ENCODE measurements at regions not wholly inside any gene's neighbourhood (a gene's known extent, or its start where the extent isn't known, plus 50 kb on each side); places are given as distances from the start of the nearest gene placed in this dataset.
"Not testable (repeated sequence)": the region's sequence is repeated elsewhere in the genome, so short reads cannot be mapped to it uniquely, and the experiment has no call there.

GRCh38 chr4:131729205-131729604, 1419.9 kb upstream of the PCDH10 start:
- not testable (repeated sequence) for DNase-seq (ENCODE audit: low read depth); H3K4me3 ChIP-seq (replicated peaks; ENCODE audit: low read depth, low read length)

GRCh38 chr4:131729716-131730398, 1419.2 kb upstream of the PCDH10 start:
- not testable (repeated sequence) for H3K4me3 ChIP-seq (replicated peaks; ENCODE audit: low read depth, low read length); DNase-seq (ENCODE audit: low read depth)

- not testable (repeated sequence) for DNase-seq (ENCODE audit: low read depth); H3K4me3 ChIP-seq (replicated peaks; ENCODE audit: low read depth, low read length)
Measured at GRCh38 chr4:131730574-131730973, 1418.5 kb upstream of the PCDH10 start.

GRCh38 chr4:131732034-131732630, 1417.0 kb upstream of the PCDH10 start:
- H3K4me3 ChIP-seq (replicated peaks; ENCODE audit: low read depth, low read length); DNase-seq (ENCODE audit: low read depth): not testable (repeated sequence)

GRCh38 chr4:131734321-131734720, 1414.8 kb upstream of the PCDH10 start:
- DNase-seq (ENCODE audit: low read depth); H3K4me3 ChIP-seq (replicated peaks; ENCODE audit: low read depth, low read length): not testable (repeated sequence)

GRCh38 chr4:131734851-131735385, 1414.2 kb upstream of the PCDH10 start:
- DNase-seq (ENCODE audit: low read depth); H3K4me3 ChIP-seq (replicated peaks; ENCODE audit: low read depth, low read length): not testable (repeated sequence)

GRCh38 chr4:131738991-131739390, 1410.1 kb upstream of the PCDH10 start:
- H3K4me3 ChIP-seq (replicated peaks; ENCODE audit: low read depth, low read length); DNase-seq (ENCODE audit: low read depth): not testable (repeated sequence)

GRCh38 chr4:131741836-131742235, 1407.3 kb upstream of the PCDH10 start:
- DNase-seq (ENCODE audit: low read depth) = not testable (repeated sequence)

GRCh38 chr4:131742536-131743205, 1406.4 kb upstream of the PCDH10 start:
- not testable (repeated sequence) for DNase-seq (ENCODE audit: low read depth); H3K4me3 ChIP-seq (replicated peaks; ENCODE audit: low read depth, low read length)

More at GRCh38 chr4:131741836-131742235, 1407.3 kb upstream of the PCDH10 start:
- H3K4me3 ChIP-seq (replicated peaks; ENCODE audit: low read depth, low read length) = not testable (repeated sequence)

- H3K4me3 ChIP-seq (replicated peaks; ENCODE audit: low read depth, low read length); DNase-seq (ENCODE audit: low read depth): not testable (repeated sequence)
Measured at GRCh38 chr4:131743348-131743747, 1405.7 kb upstream of the PCDH10 start.

GRCh38 chr4:131747203-131747602, 1401.9 kb upstream of the PCDH10 start:
- not testable (repeated sequence) for DNase-seq (ENCODE audit: low read depth); H3K4me3 ChIP-seq (replicated peaks; ENCODE audit: low read depth, low read length)

- DNase-seq (ENCODE audit: low read depth); H3K4me3 ChIP-seq (replicated peaks; ENCODE audit: low read depth, low read length): not testable (repeated sequence)
Measured at GRCh38 chr4:131749224-131749623, 1399.9 kb upstream of the PCDH10 start.

GRCh38 chr4:131750006-131750405, 1399.1 kb upstream of the PCDH10 start:
- not testable (repeated sequence) for H3K4me3 ChIP-seq (replicated peaks; ENCODE audit: low read depth, low read length); DNase-seq (ENCODE audit: low read depth)

GRCh38 chr4:131750469-131750868, 1398.6 kb upstream of the PCDH10 start:
- not testable (repeated sequence) for H3K4me3 ChIP-seq (replicated peaks; ENCODE audit: low read depth, low read length); DNase-seq (ENCODE audit: low read depth)

- not testable (repeated sequence) for H3K4me3 ChIP-seq (replicated peaks; ENCODE audit: low read depth, low read length); DNase-seq (ENCODE audit: low read depth)
Measured at GRCh38 chr4:131762234-131762633, 1386.9 kb upstream of the PCDH10 start.
